HG02610 (cell line): ENCODE measurements at regions not wholly inside any gene's neighbourhood (a gene's known extent, or its start where the extent isn't known, plus 50 kb on each side); places are given as distances from the start of the nearest gene placed in this dataset.

ENCODE experiments used
- ATAC-seq: cut with Tn5 transposase; IDR thresholded peaks from one replicate; pipeline ENCODE4 v1.9.1; 2021; ENCODE audit warnings: mild to moderate bottlenecking, moderate library complexity; ENCODE audit not compliant: unreplicated experiment

GRCh38 chr7:32428546-32428945 is 61.6 kb downstream of the LSM5 start:
- ATAC-seq = no peak

GRCh38 chr7:32427769-32428291 is 62.4 kb downstream of the LSM5 start:
- ATAC-seq = peak; percentile 72

- no peak for ATAC-seq
These were observed 73.3 kb downstream of the LSM5 start for GRCh38 chr7:32416846-32417245.

GRCh38 chr7:32415936-32416335 is 74.2 kb downstream of the LSM5 start:
- no peak for ATAC-seq

- no peak for ATAC-seq
These were observed 74.7 kb downstream of the LSM5 start for GRCh38 chr7:32415519-32415918.

GRCh38 chr7:32412471-32412870 is 77.7 kb downstream of the LSM5 start:
- no peak for ATAC-seq

- no peak for ATAC-seq
These were observed 79.6 kb downstream of the LSM5 start for GRCh38 chr7:32410545-32410944.

- no peak for ATAC-seq
These were observed 83.8 kb downstream of the LSM5 start for GRCh38 chr7:32406386-32406785.

GRCh38 chr7:32403463-32404229 is 86.5 kb downstream of the LSM5 start:
- ATAC-seq = no peak

GRCh38 chr7:32400676-32401075 is 89.5 kb downstream of the LSM5 start:
- ATAC-seq = no peak

- ATAC-seq = no peak
These were observed 90.9 kb downstream of the LSM5 start for GRCh38 chr7:32399311-32399710.

- no peak for ATAC-seq
These were observed 95.0 kb downstream of the LSM5 start for GRCh38 chr7:32395168-32395567.

- ATAC-seq = no peak
These were observed 96.3 kb downstream of the LSM5 start for GRCh38 chr7:32393861-32394260.

- ATAC-seq = no peak
These were observed 100.0 kb downstream of the LSM5 start for GRCh38 chr7:32390210-32390609.

GRCh38 chr7:32385316-32385956 is 104.7 kb downstream of the LSM5 start:
- no peak for ATAC-seq

GRCh38 chr7:32381024-32381601 is 109.1 kb downstream of the LSM5 start:
- ATAC-seq = no peak

GRCh38 chr7:32379510-32380112 is 110.6 kb downstream of the LSM5 start:
- ATAC-seq = no peak

- no peak for ATAC-seq
These were observed 111.2 kb downstream of the LSM5 start for GRCh38 chr7:32378988-32379387.

GRCh38 chr7:32364581-32364980 is 125.6 kb downstream of the LSM5 start:
- no peak for ATAC-seq

- ATAC-seq = no peak
These were observed 130.1 kb downstream of the LSM5 start for GRCh38 chr7:32360127-32360526.

GRCh38 chr7:32357535-32358277 is 132.5 kb downstream of the LSM5 start:
- no peak for ATAC-seq
